ENCODE measurements at regions not wholly inside any gene's neighbourhood (a gene's known extent, or its start where the extent isn't known, plus 50 kb on each side); places are given as distances from the start of the nearest gene placed in this dataset.

GRCh38 chr22:48894804-48895250 lies 932.8 kb downstream of the BRD1 start:
- no peaks in the 10 kb centered on the region for H3K9me2 ChIP-seq (replicated peaks; ENCODE audit: insufficient read depth, low read length)
- no peaks in the 10 kb centered on the region for H3F3A ChIP-seq (ENCODE audit: insufficient read depth, low read length)
- TF ChIP-seq EZH2phosphoT487 (IDR thresholded peaks at IDR 0.05; ENCODE audit: low read length): no peak
- TF ChIP-seq CTCF (IDR thresholded peaks at IDR 0.05; ENCODE audit: low read length): no peak
- TF ChIP-seq EZH2 (optimal IDR thresholded peaks at IDR 0.05; ENCODE audit: low read depth, low read length): no peak
- no peak overlapping the region for H3K27ac ChIP-seq (ENCODE audit: low read length)
- H4K20me1 ChIP-seq (ENCODE audit: insufficient read depth, low read length): no peaks in the 10 kb centered on the region
- H3K4me2 ChIP-seq (ENCODE audit: low read depth, low read length): no peak overlapping the region
- no peaks in the 10 kb centered on the region for H3K79me2 ChIP-seq (ENCODE audit: low read length)
- H2AFZ ChIP-seq (ENCODE audit: low read length): no peak overlapping the region
- no peak for DNase-seq
- H3K27me3 ChIP-seq (replicated peaks; ENCODE audit: insufficient read depth, low read length): peaks cover 98% of the 10 kb centered on the region
- H3K4me1 ChIP-seq (ENCODE audit: low read length): no peaks in the 10 kb centered on the region
- H3K9me3 ChIP-seq (replicated peaks; ENCODE audit: insufficient read depth, low read length): no peaks in the 10 kb centered on the region
- no peak overlapping the region for H3K9ac ChIP-seq (ENCODE audit: low read length)
- no peak overlapping the region for H3K4me3 ChIP-seq (ENCODE audit: low read length)
- H3K36me3 ChIP-seq (replicated peaks; ENCODE audit: insufficient read depth, low read length): no peaks in the 10 kb centered on the region

GRCh38 chr22:48894064-48894671 lies 933.5 kb downstream of the BRD1 start:
- H3K4me2 ChIP-seq (ENCODE audit: low read depth, low read length): no peak overlapping the region
- no peaks in the 10 kb centered on the region for H3K36me3 ChIP-seq (replicated peaks; ENCODE audit: insufficient read depth, low read length)
- H3K27ac ChIP-seq (ENCODE audit: low read length): no peak overlapping the region
- no peak overlapping the region for H3K4me3 ChIP-seq (ENCODE audit: low read length)
- DNase-seq: no peak
- H4K20me1 ChIP-seq (ENCODE audit: insufficient read depth, low read length): no peaks in the 10 kb centered on the region
- no peaks in the 10 kb centered on the region for H3K79me2 ChIP-seq (ENCODE audit: low read length)
- TF ChIP-seq CTCF (IDR thresholded peaks at IDR 0.05; ENCODE audit: low read length) (peak; percentile 30), EZH2phosphoT487 (IDR thresholded peaks at IDR 0.05; ENCODE audit: low read length) (no peak), EZH2 (optimal IDR thresholded peaks at IDR 0.05; ENCODE audit: low read depth, low read length) (no peak)
- no peak overlapping the region for H2AFZ ChIP-seq (ENCODE audit: low read length)
- H3K9ac ChIP-seq (ENCODE audit: low read length): no peak overlapping the region
- H3K9me2 ChIP-seq (replicated peaks; ENCODE audit: insufficient read depth, low read length): no peaks in the 10 kb centered on the region
- no peaks in the 10 kb centered on the region for H3K4me1 ChIP-seq (ENCODE audit: low read length)
- peaks cover 98% of the 10 kb centered on the region for H3K27me3 ChIP-seq (replicated peaks; ENCODE audit: insufficient read depth, low read length)
- no peaks in the 10 kb centered on the region for H3F3A ChIP-seq (ENCODE audit: insufficient read depth, low read length)
- H3K9me3 ChIP-seq (replicated peaks; ENCODE audit: insufficient read depth, low read length): no peaks in the 10 kb centered on the region

GRCh38 chr22:48893288-48894063 lies 934.2 kb downstream of the BRD1 start:
- no peaks in the 10 kb centered on the region for H3K9me2 ChIP-seq (replicated peaks; ENCODE audit: insufficient read depth, low read length)
- no peak for TF ChIP-seq EZH2 (optimal IDR thresholded peaks at IDR 0.05; ENCODE audit: low read depth, low read length)
- no peak for TF ChIP-seq CTCF (IDR thresholded peaks at IDR 0.05; ENCODE audit: low read length)
- TF ChIP-seq EZH2phosphoT487 (IDR thresholded peaks at IDR 0.05; ENCODE audit: low read length): no peak
- no peak overlapping the region for H3K4me3 ChIP-seq (ENCODE audit: low read length)
- H3K4me2 ChIP-seq (ENCODE audit: low read depth, low read length): no peak overlapping the region
- no peaks in the 10 kb centered on the region for H3F3A ChIP-seq (ENCODE audit: insufficient read depth, low read length)
- no peak overlapping the region for H2AFZ ChIP-seq (ENCODE audit: low read length)
- no peaks in the 10 kb centered on the region for H3K9me3 ChIP-seq (replicated peaks; ENCODE audit: insufficient read depth, low read length)
- no peak overlapping the region for H3K9ac ChIP-seq (ENCODE audit: low read length)
- no peak for DNase-seq
- no peaks in the 10 kb centered on the region for H4K20me1 ChIP-seq (ENCODE audit: insufficient read depth, low read length)
- H3K36me3 ChIP-seq (replicated peaks; ENCODE audit: insufficient read depth, low read length): no peaks in the 10 kb centered on the region
- no peaks in the 10 kb centered on the region for H3K79me2 ChIP-seq (ENCODE audit: low read length)
- no peak overlapping the region for H3K27ac ChIP-seq (ENCODE audit: low read length)
- H3K4me1 ChIP-seq (ENCODE audit: low read length): no peaks in the 10 kb centered on the region
- H3K27me3 ChIP-seq (replicated peaks; ENCODE audit: insufficient read depth, low read length): peaks cover 98% of the 10 kb centered on the region

All from MM.1S (cell line).